Testis (tissue), 2 donors: ENCODE measurements at regions not wholly inside any gene's neighbourhood (a gene's known extent, or its start where the extent isn't known, plus 50 kb on each side); places are given as distances from the start of the nearest gene placed in this dataset.
"Not testable (repeated sequence)": the region's sequence is repeated elsewhere in the genome, so short reads cannot be mapped to it uniquely, and the experiment has no call there.

ENCODE experiments used
- DNase-seq: peaks from one replicate; pipeline ENCODE4 v3.0.0-alpha.2; 2019
- H3K27ac ChIP-seq, 2 donors: fragments of 200-600 bp; sonication (generic); one replicate each; pipeline ENCODE4 v1.5.1; 2019
- H3K27me3 ChIP-seq: fragments of 200-600 bp; sonication (generic); one replicate; pipeline ENCODE4 v1.5.1; 2019
- H3K36me3 ChIP-seq: fragments of 200-600 bp; sonication (generic); one replicate; pipeline ENCODE4 v1.5.1; 2017; ENCODE audit warnings: low read depth; ENCODE audit errors: missing control alignments
- H3K4me1 ChIP-seq: fragments of 200-600 bp; sonication (generic); one replicate; pipeline ENCODE4 v1.5.1; 2019
- H3K4me3 ChIP-seq, 2 donors: fragments of 200-600 bp; sonication (generic); one replicate each; pipeline ENCODE4 v1.5.1; 2017 to 2019
- H3K9me3 ChIP-seq: fragments of 200-600 bp; sonication (generic); one replicate; pipeline ENCODE4 v1.5.1; 2017
- CTCF ChIP-seq, 3 experiments: fragments of 450-650 bp in 2 of 3; fragments of 200-600 bp in 1 of 3; sonication (generic) in 1 of 3; IDR thresholded peaks; one replicate each; pipeline ENCODE4 v1.5.1; 2016 to 2019; ENCODE audit warnings: antibody characterized with exemption in 3 of 3, mild to moderate bottlenecking in 2 of 3, moderate library complexity in 1 of 3
- POLR2A ChIP-seq: fragments of 450-650 bp; IDR thresholded peaks from one replicate; pipeline ENCODE4 v1.6.1; 2017; ENCODE audit warnings: antibody characterized with exemption, mild to moderate bottlenecking, moderate library complexity
- WGBS, 2 donors: methylation state at CpG; one replicate each; pipeline ENCODE4 v1.1.5; 2018; 5-methylcytosine and 5-hydroxymethylcytosine counted together
- intact Hi-C: fragments of 100-400 bp; cut with DNase I; formaldehyde crosslinking; loops from one replicate; pipeline ENCODE4 v1.15.1; 2023; ENCODE audit warnings: low total_unique reads

DNA sequence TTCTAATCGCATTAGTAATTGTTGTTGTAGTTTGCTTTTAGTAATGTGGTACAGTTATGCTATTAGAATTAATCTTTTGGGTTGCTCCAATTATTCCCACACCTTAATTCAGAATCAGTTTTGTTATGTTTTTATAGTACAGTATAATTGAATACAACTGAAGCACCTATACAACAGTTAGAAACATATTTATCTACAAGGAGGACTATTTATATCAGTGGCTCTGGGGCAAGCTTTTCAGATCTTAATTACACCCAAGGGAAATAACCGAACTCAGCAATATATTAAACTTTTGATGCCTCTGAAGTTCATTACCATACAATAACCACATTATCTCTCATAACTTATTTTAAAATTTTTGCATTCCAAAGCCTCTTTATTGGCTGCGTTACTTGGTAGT is 74.4 kb downstream of the LHX9 start:
- TF ChIP-seq POLR2A = no peak
- TF ChIP-seq CTCF (IDR thresholded peaks at IDR 0.05) = no peak
- H3K4me3 ChIP-seq = no peak overlapping the region
- H3K27ac ChIP-seq = no peak overlapping the region
- intact Hi-C loops = no loop called here
- H3K36me3 ChIP-seq = no peaks in the 10 kb centered on the region
- H3K27me3 ChIP-seq = no peaks in the 10 kb centered on the region
- DNase-seq = no peak
- WGBS, 2 donors = 77 to 81% methylated on average over 3 of the region's 3 CpGs
- no peaks in the 10 kb centered on the region for H3K9me3 ChIP-seq
- H3K4me1 ChIP-seq = no peaks in the 10 kb centered on the region

DNA sequence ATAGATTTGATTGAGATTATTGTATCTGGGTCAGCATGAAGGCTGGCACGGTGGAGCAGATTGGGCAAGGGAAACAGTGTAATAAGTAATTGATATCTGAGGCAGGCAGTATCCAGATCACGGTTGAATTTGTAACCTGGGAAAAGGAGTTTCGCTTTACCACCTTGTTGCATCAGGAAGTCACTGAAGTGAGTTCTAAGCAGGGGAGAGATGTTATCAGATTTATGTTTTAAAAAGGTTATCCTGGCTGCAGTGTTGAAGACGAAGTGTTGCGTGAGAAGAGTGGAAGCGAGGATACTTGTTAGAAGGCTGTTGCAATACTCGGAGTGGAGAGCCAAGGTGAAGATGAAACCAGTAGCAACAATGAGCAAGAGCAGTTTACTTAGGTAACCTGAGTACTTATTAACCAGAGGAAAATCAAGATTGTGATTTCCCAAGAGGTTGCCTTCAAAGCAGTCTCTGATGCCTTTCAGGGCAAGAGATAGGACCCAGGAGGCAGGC is 77.8 kb downstream of the LHX9 start:
- no peak for TF ChIP-seq POLR2A
- no peak for TF ChIP-seq CTCF (IDR thresholded peaks at IDR 0.05)
- no peak for DNase-seq
- Histone ChIP-seq H3K4me1 (no peaks in the 10 kb centered on the region), H3K36me3 (no peaks in the 10 kb centered on the region), H3K4me3 (no peak overlapping the region), H3K27ac (no peak overlapping the region), H3K9me3 (no peaks in the 10 kb centered on the region), H3K27me3 (no peaks in the 10 kb centered on the region)
- intact Hi-C loops = no loop called here
- WGBS, 2 donors = 65 to 76% methylated on average over 7 of the region's 7 CpGs

DNA sequence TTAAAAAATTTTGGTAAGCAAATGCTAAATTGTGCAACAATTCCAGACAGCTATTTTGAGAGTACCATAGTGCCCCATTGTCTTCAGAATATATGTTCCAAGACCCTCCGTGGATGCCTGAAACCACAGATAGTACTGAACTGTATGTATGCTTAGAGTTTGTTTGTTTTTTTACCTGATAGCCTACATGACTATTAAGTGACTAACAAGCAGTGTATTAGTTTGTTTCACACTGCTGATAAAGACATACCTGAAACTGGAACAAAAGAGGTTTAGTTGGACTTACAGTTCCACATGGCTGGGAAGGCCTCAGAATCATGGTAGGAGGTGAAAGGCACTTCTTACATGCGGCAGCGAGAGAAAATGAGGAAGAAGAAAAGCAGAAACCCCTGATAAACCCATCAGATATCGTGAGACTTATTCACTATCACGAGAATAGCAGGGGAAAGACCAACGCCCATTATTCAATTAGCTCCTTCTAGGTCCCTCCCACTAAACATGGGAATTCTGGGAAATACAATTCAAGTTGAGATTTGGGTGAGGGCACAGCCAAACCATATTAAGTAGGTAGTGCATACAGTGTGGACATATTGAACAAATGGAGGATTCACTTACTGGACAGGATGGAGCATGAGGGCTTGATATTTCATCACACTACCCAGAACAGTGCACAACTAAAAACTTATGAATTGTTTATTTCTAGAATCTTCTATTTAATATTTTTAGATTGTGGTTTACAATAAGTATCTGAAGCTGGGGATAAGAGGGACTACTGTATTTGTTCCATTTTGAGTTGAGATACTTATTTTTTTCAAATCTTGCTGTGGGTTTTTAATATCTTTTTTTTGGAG is 78.5 kb downstream of the LHX9 start:
- WGBS, 2 donors = 79 to 82% methylated on average over 6 of the region's 6 CpGs

GRCh38 chr1:197996259-197996512 is 79.0 kb downstream of the LHX9 start:
- H3K27me3 ChIP-seq, H3K9me3 ChIP-seq, intact Hi-C loops, H3K4me3 ChIP-seq, H3K4me1 ChIP-seq, H3K36me3 ChIP-seq, DNase-seq, H3K27ac ChIP-seq: not testable (repeated sequence)
- 86 to 95% methylated on average over 3 of the region's 3 CpGs for whole genome bisulfite sequencing, 2 donors

More for the DNA sequence above, 78.5 kb downstream of the LHX9 start:
- Histone ChIP-seq H3K4me1 (no peaks in the 10 kb centered on the region), H3K27ac (no peak overlapping the region), H3K9me3 (no peaks in the 10 kb centered on the region), H3K4me3 (no peak overlapping the region), H3K36me3 (no peaks in the 10 kb centered on the region), H3K27me3 (no peaks in the 10 kb centered on the region)
- intact Hi-C loops = no loop called here
- no peak for TF ChIP-seq CTCF (IDR thresholded peaks at IDR 0.05)
- no peak for TF ChIP-seq POLR2A
- no peak for DNase-seq

- DNase-seq = no peak
- no peak for TF ChIP-seq POLR2A
- TF ChIP-seq CTCF (IDR thresholded peaks at IDR 0.05) = no peak
- H3K4me1 ChIP-seq = no peaks in the 10 kb centered on the region
- H3K27me3 ChIP-seq = no peaks in the 10 kb centered on the region
- intact Hi-C loops = no loop called here
- H3K36me3 ChIP-seq = no peaks in the 10 kb centered on the region
- H3K9me3 ChIP-seq = no peaks in the 10 kb centered on the region
- WGBS, 2 donors = 69 to 72% methylated on average over 5 of the region's 5 CpGs
- no peak overlapping the region for H3K27ac ChIP-seq
- H3K4me3 ChIP-seq = no peak overlapping the region
Measured at GRCh38 chr1:197998110-197998509, 80.9 kb downstream of the LHX9 start.
